Smooth muscle cell (in vitro differentiated cells): ENCODE measurements at regions not wholly inside any gene's neighbourhood (a gene's known extent, or its start where the extent isn't known, plus 50 kb on each side); places are given as distances from the start of the nearest gene placed in this dataset.

Source experiments
- DNase-seq: peaks from one replicate; lab custom pipeline; 2025; ENCODE audit not compliant: unreplicated experiment; lab: John Stamatoyannopoulos, UW
- H2AFZ ChIP-seq: fragments of 200-600 bp; sonication (generic); 2 replicates; pipeline ENCODE4 v1.6.0; 2016; ENCODE audit warnings: antibody characterized with exemption, low read depth, mild to moderate bottlenecking
- H3F3A ChIP-seq: fragments of 200-600 bp; sonication (generic); 2 replicates; pipeline ENCODE4 v1.6.0; 2017; ENCODE audit warnings: antibody characterized with exemption, low read depth
- H3K27ac ChIP-seq: fragments of 200-600 bp; sonication (generic); 2 replicates; pipeline ENCODE4 v1.5.1; 2016; ENCODE audit warnings: low read depth, mild to moderate bottlenecking
- H3K27me3 ChIP-seq: fragments of 200-600 bp; sonication (generic); 2 replicates; pipeline ENCODE4 v1.6.1; 2016; ENCODE audit warnings: low read depth, mild to moderate bottlenecking
- H3K36me3 ChIP-seq: fragments of 200-600 bp; sonication (generic); 2 replicates; pipeline ENCODE4 v1.5.1; 2016; ENCODE audit warnings: low read depth
- H3K4me1 ChIP-seq: fragments of 200-600 bp; sonication (generic); 2 replicates; pipeline ENCODE4 v1.5.1; 2016; ENCODE audit warnings: low read depth
- H3K4me2 ChIP-seq: fragments of 200-600 bp; sonication (generic); 2 replicates; pipeline ENCODE4 v1.6.0; 2016; ENCODE audit warnings: mild to moderate bottlenecking
- H3K4me3 ChIP-seq: fragments of 200-600 bp; sonication (generic); 2 replicates; pipeline ENCODE4 v1.5.1; 2016; ENCODE audit warnings: mild to moderate bottlenecking
- H3K79me2 ChIP-seq: fragments of 200-600 bp; sonication (generic); 2 replicates; pipeline ENCODE4 v1.6.0; 2016; ENCODE audit warnings: low read depth, mild to moderate bottlenecking
- H3K9ac ChIP-seq: fragments of 200-600 bp; sonication (generic); 2 replicates; pipeline ENCODE4 v1.6.0; 2016; ENCODE audit warnings: low read depth
- H3K9me3 ChIP-seq: fragments of 200-600 bp; sonication (generic); replicated peaks from 2 replicates; pipeline ENCODE4 v1.5.1; 2016; ENCODE audit warnings: low read depth
- H4K20me1 ChIP-seq: fragments of 200-600 bp; sonication (generic); 2 replicates; pipeline ENCODE4 v1.6.0; 2016; ENCODE audit warnings: low read depth
- WGBS: methylation state at CpG from one replicate; pipeline ENCODE4 v1.1.7; 2016; ENCODE audit warnings: low lambda C conversion rate; 5-methylcytosine and 5-hydroxymethylcytosine counted together
- TF ChIP-seq, protein P1 (sequence below): fragments of 200-600 bp; sonication (generic); IDR thresholded peaks from 2 replicates; pipeline ENCODE4 v1.5.1; 2017; ENCODE audit warnings: borderline replicate concordance, mild to moderate bottlenecking, antibody characterized with exemption; ENCODE audit not compliant: insufficient read depth, poor library complexity, severe bottlenecking

DNA sequence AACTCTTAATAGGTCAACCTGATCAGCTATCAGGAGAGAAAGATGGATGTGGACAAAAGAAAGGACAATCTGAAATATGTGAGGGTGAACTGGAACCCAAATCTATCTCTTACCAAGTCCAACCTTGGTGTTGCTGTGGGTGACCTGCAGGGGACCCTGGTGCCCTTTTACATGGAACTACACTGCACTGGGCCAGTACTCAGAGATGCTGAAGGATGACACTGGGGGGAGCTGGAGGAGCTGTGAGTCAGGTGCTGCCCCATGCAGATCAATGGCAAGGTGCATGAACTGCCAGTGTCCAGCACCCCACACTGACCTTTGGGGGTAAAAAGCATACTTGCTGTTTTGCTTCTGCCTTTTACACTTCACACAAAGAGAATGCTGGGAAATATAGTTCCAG lies 55.6 kb upstream of the TBC1D5 start:
- no peak overlapping the region for H2AFZ ChIP-seq

DNA sequence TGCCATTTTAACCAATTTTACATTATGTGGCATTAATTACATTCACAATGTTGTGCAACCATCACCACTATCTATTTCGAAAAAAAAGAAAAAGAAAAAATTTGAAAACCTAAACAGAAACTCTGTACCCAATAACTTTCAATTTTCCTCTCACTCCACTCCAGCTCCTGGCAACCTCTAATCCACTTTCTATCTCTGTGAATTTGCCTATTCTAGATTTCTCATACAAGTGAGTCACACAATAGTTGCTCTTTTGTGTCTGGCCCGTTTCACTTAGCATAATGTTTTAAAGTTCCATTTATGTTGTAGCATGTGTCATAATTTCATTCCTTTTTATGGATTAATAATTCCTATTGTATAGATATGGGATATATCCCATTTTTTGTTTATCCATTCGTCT lies 53.3 kb upstream of the TBC1D5 start:
- Histone ChIP-seq H3K79me2 (no peaks in the 10 kb centered on the region), H3K27me3 (no peaks in the 10 kb centered on the region), H4K20me1 (no peaks in the 10 kb centered on the region), H3K4me1 (no peaks in the 10 kb centered on the region), H3K36me3 (no peaks in the 10 kb centered on the region), H3K9me3 (no peaks in the 10 kb centered on the region), H2AFZ (no peak overlapping the region), H3K27ac (no peak overlapping the region), H3K4me3 (no peak overlapping the region), H3K9ac (no peak overlapping the region), H3F3A (no peaks in the 10 kb centered on the region), H3K4me2 (no peak overlapping the region)
- TF ChIP-seq, protein P1, sequence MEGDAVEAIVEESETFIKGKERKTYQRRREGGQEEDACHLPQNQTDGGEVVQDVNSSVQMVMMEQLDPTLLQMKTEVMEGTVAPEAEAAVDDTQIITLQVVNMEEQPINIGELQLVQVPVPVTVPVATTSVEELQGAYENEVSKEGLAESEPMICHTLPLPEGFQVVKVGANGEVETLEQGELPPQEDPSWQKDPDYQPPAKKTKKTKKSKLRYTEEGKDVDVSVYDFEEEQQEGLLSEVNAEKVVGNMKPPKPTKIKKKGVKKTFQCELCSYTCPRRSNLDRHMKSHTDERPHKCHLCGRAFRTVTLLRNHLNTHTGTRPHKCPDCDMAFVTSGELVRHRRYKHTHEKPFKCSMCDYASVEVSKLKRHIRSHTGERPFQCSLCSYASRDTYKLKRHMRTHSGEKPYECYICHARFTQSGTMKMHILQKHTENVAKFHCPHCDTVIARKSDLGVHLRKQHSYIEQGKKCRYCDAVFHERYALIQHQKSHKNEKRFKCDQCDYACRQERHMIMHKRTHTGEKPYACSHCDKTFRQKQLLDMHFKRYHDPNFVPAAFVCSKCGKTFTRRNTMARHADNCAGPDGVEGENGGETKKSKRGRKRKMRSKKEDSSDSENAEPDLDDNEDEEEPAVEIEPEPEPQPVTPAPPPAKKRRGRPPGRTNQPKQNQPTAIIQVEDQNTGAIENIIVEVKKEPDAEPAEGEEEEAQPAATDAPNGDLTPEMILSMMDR: no peak
- WGBS: 84% methylated on average over 3 of the region's 3 CpGs
- no peak for DNase-seq

More for the DNA sequence above, 55.6 kb upstream of the TBC1D5 start:
- Histone ChIP-seq H3F3A (no peaks in the 10 kb centered on the region), H3K4me2 (no peak overlapping the region), H4K20me1 (no peaks in the 10 kb centered on the region), H3K9me3 (no peaks in the 10 kb centered on the region), H3K36me3 (no peaks in the 10 kb centered on the region), H3K27ac (no peak overlapping the region), H3K4me3 (no peak overlapping the region), H3K9ac (no peak overlapping the region), H3K4me1 (no peaks in the 10 kb centered on the region), H3K27me3 (no peaks in the 10 kb centered on the region), H3K79me2 (no peaks in the 10 kb centered on the region)
- no peak for DNase-seq
- TF ChIP-seq, protein P1: no peak

- Histone ChIP-seq H3K27ac (no peak overlapping the region), H3K9me3 (no peaks in the 10 kb centered on the region), H4K20me1 (no peaks in the 10 kb centered on the region), H3K4me3 (no peak overlapping the region), H3K9ac (no peak overlapping the region), H3K4me1 (no peaks in the 10 kb centered on the region), H3F3A (no peaks in the 10 kb centered on the region), H2AFZ (no peak overlapping the region), H3K27me3 (no peaks in the 10 kb centered on the region), H3K79me2 (no peaks in the 10 kb centered on the region), H3K36me3 (no peaks in the 10 kb centered on the region), H3K4me2 (no peak overlapping the region)
- 88% methylated on average over 1 of the region's 1 CpG for whole genome bisulfite sequencing
- DNase-seq: no peak
- TF ChIP-seq, protein P1: no peak
Observed at GRCh38 chr3:17795280-17795679, 52.8 kb upstream of the TBC1D5 start.

GRCh38 chr3:17793542-17794195 lies 51.2 kb upstream of the TBC1D5 start:
- no peaks in the 10 kb centered on the region for H3K27me3 ChIP-seq

More at GRCh38 chr3:17793542-17794195, 51.2 kb upstream of the TBC1D5 start:
- Histone ChIP-seq H3K4me1 (no peaks in the 10 kb centered on the region), H3K4me3 (no peak overlapping the region), H3K9ac (no peak overlapping the region), H3K79me2 (no peaks in the 10 kb centered on the region), H2AFZ (no peak overlapping the region), H3K36me3 (no peaks in the 10 kb centered on the region), H4K20me1 (no peaks in the 10 kb centered on the region), H3K4me2 (no peak overlapping the region), H3F3A (no peaks in the 10 kb centered on the region), H3K9me3 (no peaks in the 10 kb centered on the region), H3K27ac (no peak overlapping the region)
- 93% methylated on average over 4 of the region's 4 CpGs for WGBS
- DNase-seq: no peak
- TF ChIP-seq, protein P1: no peak
